Activated CD8-positive, alpha-beta memory T cell treated with anti-CD3 and anti-CD28 coated beads, Interleukin-2, amount 50 U/mL, for 48 hours (primary cell): ENCODE measurements at regions not wholly inside any gene's neighbourhood (a gene's known extent, or its start where the extent isn't known, plus 50 kb on each side); places are given as distances from the start of the nearest gene placed in this dataset.

Experiments used
- DNase-seq: peaks from one replicate; pipeline ENCODE4 v3.0.0-alpha.2; 2020

DNA sequence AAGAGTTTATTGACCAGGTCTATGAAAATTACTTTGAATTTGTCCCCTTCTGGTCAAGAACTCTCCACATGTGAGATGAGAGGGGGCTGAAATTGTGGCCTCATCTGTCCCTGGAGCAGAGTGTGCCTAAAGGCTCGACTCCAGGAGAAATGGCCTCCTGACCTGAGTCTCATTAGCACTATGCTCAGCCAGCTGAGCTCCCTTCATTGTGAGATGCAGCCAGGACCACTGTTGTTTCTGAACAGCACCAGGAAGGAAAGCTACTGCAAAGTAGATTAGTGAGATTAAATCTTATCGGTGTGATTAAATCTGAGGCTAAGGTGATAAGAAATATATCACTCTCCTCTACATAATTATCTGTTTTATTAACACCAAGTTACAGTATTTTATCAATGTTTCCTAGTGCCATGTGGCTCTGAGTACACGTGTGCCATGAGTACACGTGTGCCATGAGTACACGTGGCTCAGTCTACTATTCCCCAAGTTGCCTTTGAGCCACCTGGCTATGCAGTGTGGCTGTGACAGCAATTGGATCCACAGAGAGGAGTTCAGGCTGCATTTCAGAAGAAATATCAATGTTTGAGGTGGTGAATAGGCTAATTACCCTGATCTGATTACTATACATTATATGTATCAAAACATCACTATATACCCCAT is 126.9 kb downstream of the IPMK start:
- no peak for DNase-seq

DNA sequence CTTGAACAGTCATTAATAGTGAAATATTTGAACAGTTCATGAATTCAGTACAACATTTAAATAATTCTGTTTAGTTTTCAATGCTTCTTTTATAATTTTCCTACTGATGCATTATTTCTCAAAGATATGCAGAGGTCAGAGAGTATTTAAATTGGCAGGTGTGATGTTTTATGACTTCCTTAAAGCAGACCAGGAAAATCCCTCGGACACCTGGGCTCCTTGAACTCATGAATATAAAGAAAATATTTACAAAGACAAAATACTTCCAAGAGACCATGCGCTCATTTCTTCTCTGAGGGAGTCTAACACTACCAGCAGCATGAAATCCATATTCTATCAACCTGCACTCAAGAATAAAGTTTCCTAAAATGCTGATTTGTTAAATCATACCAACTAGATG is 127.6 kb downstream of the IPMK start:
- DNase-seq, result no peak

DNA sequence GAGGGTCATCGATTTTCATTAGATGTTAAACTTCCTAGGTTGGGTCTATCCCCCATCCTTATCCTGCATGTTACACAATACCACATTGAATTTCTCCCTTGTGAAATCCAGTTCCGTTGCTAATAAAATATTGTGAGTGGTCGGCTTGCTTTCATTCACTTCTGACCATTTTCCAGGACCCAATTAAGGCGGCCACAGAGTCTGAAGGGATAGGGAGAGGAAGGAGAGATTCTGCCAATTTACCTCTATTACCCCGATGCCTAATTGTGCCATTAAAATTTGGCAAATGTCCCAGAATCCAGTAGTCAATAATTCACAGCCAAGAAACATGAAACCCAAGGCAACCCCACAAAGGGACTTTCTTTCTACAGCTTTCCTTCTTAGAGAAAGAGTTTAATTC is 129.9 kb downstream of the IPMK start:
- no peak for DNase-seq

DNA sequence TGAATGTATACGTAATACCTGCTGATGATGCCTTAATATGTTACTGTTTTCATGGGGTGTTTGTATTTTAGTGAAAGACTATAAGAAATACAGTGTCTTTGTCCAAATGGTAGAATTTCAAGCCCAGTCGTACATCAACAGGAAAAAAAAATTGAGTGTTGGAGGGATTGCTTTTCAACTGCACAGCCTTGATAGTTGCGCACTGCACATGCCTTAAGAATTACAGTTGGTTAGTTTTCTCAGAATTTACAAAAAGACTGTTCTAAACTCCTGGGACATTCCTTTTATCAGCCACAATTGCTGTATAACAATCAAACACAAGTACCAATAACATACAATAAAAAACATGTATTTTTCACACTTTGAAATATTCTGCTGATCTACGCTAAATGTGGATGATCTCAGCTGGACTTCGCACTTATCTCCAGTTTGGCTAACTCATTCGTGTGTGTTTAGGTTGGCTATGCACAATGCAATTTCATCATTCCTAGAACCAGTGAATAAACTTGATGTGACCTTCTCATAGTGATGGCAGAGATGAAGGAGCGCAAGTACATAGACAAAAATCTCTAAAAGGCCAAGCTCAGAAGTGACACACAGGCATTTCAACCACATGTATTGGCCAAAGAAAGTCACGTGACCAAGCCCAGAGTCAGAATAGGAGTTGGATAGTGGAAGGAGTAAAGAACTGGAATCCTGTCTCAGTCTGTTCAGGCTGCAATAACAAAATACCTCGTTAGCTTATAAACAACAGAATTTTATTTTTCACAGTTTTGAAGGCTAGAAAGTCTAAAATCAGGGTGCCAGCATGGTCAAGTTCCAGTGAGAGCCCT is 152.3 kb downstream of the IPMK start:
- no peak for DNase-seq

DNA sequence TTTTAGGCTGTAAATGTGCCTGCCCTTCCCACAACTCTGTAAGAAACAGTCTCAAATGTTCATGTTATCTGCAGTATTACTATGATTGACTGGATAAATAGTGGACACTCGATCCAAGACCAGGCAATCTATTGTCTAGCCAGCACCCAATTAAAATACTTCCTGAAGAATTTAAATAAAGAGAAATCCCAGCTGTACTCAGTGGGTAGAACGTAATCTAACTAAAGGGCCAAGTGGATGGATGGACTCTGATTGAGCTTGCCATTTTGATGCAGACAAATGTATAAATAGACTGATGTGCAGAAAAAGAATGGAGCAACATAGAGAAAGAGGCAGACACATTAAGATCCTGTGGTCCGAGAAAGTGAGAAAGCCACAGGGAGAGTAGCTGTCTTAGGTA is 158.0 kb downstream of the IPMK start:
- DNase-seq, result no peak

DNA sequence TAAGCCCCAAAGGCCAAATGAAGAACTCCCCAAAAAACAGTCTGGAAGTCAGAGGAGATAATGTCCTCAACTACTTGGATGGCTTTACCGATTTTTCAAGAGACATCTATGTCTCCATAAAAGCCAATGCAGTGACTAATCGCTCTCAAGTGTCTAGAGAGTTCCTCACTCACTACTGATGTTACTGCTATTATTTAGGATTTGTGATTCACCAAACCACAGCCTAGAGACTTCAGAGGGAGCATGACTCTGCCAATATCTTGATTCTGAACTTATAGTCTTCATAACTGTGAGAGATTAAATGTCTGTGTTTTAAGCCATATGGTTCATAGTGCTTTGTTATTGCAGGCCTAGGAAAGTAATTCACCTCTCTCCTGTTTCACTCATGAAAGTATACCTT is 160.2 kb downstream of the IPMK start:
- no peak for DNase-seq

DNA sequence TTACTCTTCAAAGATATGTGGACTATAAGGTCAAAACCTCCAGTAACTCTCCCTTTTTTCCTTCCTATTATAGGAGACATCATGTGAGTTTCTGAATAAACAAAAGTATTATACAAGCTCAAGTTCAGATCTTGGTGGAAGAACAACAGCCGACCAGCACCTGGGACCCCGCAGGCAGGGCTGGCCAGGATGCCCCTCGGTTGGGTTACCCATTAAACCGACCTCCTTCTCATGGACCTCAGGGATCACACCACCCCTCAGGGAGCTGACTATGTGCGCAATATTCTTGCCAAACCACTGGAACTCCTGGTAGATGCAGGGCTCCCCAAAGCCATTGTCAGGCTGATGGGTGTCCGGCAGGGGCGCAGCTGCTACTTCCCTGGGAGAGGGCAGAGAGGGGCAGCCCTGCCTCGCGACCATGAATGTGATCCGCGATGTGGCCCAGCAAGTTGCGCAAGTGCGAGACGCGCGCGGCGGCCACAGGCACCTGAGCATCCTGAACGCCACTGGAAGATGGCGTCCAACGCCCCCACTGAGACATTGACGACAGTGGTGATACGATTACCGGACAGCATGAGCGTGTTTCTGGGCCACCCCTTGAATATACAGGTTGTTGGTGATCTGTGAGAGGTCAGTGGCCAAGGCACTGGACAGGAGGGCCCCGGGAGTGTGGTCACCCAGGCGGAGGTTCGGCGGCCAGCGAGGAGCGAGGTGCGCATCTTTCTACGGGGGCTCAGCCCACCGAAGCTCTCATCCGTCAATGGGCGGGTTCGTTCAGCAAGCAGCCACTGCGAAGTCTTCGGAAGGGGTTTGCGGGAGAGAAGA is 161.3 kb downstream of the IPMK start:
- no peak for DNase-seq

DNA sequence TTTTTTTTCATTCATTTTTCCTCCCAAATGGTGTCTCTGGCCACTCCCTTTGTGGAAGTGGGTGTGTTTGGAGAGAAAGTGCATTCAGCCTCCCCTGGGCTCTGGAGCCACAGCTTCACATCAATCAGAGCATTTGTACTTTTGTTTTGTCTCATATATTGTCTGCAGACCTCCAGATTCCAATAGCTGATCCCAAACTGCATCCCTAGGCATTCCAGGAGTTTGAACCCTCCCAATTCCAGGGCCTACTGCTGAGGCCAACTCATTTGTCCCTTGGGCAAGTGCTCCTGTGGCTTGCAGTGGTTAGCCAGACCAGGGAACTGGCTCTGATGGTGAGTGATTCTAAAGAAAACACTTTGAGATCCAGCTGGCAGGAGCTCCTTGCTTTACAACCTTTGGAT is 163.3 kb downstream of the IPMK start:
- DNase-seq, result no peak

DNA sequence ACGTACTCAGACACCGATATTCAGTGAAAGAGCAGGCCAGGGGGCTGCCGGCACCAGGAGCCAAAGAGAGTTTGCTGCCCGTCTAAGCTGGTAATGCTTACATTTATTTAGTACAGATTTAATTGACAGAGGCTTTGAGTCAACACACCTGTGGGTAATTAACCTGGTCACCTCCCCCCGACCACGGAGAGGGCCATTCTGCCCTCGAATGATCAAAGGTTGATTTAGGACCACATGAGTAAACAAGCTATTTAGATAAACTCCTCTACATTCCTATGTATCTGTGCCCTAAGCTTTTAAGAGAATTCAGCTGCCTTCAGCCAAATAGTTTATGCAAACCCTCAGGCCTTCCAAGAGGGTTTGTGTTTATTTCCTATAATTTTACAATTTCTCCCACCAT is 164.8 kb downstream of the IPMK start:
- no peak for DNase-seq

DNA sequence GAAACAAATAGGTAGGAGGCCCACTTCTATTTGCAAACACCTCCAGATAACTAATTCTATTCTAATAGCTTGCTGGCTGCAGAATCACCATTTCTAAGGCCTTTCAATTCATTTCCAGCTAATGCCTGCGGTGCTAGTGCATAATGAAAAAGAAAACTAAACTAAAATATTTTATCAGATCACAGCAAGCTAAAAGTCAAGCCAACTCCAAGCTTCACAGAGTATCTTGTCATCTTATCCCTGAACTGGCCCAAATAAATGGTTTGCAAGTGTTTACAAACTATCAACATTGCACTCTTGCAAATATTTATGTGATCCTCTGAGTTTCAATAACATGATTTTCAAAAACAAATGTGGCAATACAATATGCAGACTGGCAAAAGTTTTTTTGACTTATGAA is 166.0 kb downstream of the IPMK start:
- no peak for DNase-seq

DNA sequence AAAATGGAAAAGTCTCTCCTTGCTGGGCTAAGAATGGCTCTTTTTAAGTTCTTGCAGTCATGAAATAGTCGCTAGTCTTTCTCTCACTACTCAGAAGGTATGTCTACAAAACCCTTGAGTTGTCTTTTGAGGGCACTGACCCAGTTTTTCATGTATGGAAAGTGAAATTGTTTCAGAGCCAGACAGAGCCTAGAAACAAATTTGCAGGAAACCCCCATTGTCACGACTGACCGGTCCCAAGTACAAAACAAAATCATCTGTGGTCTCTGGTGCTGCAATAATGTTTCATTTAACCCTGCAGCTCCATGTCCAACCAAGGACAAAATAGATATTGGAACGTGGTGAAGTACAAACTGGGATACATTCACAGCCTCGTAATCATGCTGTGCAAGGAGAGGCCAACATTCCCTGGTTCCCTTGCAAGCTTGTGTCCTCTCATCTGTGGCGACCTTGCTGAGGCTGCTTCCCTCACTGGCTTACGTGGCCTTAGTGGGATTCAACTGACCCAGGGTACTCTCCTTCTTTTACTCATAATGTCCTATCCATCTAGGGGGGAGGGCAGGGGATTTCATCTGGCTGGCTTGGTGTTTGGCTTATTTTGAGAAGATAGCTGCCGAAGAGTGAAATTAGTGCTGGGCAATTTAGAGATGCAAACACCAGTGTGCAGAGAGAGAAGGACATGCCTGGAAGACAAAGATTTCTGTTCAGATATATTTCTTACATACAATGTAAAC is 172.5 kb downstream of the IPMK start:
- DNase-seq, result no peak

DNA sequence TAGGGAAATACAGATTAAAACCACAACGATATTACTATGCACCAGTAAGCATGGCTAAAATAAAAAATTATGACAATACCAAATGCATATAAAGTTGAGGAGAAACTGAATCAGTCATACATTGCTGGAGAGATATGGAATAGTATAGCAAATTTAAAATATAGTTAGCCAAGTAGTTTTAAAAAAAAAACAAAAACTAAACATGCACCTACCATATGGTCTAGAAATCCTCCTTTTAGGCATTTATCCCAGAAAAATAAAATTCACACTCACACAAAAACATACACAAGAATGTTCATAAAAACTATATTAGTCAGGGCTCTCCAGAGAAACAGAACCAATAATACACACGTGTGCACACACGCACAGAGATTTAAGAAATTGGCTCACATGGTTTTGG is 175.8 kb downstream of the IPMK start:
- no peak for DNase-seq

DNA sequence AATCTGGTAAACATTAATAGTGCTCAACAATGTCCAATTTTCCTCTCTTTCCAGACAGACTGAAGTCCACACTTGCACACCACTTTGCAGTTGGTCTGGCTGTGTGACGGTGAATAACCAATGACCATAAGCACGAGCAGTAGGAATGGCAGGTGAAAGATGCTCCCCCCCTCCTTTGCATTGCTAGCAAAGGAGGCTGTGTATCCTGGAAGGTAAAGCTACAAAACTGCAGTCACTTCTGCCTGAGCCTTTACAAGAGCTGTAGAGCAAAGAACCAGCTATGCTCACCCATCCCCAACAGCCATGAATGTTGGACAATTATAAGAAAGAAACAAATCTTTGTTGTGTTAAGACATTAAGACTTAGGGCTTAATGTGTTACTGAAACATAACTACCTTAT is 178.0 kb downstream of the IPMK start:
- DNase-seq, result no peak

DNA sequence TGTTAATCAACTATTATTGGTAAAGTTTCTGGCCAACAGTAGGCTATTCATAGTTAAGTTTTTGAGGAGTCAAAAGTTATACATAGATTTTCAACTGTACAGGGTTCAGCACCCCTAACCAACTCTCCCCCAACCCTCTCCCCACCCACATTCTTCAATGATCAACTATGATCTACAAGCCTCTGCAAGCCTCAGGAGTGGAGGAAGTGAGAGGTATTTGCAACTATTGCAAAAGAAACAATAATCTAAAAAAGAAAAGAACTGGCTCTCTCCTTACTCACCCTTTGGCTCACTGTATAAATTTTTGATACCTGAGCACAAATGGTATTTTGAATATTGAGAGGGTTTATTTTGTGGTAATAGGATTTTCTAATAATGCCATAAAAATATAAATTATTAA is 179.8 kb downstream of the IPMK start:
- no peak for DNase-seq

DNA sequence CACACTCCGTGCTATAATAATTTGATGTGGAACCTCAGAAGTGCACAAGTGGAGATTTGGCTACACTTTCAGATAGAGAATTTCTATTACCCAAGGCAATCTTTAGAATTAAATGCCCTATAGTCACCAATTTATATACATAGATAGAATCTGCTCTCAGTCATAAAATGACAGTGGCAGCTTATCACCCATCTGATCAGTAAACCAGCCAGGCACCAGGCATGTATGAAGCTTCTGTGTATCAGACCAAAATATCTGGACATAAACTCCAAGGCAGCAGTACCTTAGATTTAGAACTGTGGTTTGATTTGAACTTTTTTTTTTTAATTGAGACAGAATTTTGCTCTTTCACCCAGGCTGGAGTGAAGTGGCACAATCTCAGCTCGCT is 180.9 kb downstream of the IPMK start:
- DNase-seq, result no peak

DNA sequence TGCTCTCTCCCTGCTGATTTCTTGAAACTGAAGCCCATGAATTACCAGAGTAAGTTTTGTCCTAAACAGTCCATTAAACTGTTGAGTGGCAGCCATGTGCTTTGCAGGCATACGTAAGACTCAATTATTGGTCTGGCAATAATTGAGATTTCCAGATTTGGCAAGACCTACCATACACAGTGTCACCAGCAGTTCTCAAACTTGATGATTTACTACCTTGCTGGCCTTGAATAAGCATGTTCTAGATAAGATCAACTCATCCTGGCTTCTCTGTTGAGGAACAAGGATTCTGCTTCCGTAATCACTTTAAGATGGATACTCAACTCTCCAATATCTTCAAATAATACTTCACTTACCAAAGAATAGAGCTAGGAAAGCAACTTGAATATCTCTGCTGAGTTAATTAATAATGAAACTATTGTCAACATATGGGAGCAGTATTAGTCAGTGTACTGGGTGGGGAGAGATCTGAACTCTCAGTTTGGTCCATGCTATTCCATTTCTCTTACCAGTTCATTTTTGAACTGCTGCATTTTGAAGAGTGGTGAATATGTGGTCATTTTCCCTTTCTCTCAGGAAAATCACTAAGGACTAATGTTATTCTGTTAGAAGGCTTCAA is 181.4 kb downstream of the IPMK start:
- no peak for DNase-seq

DNA sequence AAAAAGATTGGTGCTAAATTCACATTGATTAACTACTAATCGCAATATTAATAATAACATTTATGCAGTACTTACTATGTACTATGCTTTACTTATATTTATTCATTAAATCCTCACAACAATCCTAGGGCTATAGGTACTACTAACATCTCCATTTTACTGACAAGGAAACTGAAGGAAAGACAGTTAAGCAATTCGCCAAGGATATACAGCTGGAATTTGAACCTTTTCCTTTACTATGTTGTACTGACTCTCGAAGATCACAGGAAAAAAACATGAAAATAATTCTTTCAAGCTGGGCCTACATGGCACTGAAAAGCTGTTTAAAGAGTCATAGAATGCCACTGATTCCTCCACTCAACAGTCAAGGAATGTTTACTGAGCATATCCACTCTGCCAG is 185.4 kb downstream of the IPMK start:
- DNase-seq, result no peak

DNA sequence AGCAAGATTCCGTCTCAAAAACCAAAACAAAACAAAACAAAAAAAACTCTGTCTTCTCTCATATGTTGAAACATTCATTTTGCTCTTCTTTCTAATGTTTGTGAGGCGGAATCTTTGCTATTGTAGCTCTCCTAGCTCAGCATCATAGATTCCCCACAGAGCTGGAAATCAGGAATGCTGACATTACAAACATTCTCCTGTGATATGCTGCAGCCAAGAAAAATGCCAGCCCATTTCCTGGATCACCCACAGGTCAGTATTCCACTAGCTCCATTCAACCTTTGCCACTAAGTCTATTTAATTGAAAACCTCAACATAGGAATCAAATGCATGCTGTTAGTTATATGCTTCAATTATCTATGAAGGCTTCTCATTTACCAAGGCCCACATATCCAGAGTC is 186.3 kb downstream of the IPMK start:
- DNase-seq, result no peak

DNA sequence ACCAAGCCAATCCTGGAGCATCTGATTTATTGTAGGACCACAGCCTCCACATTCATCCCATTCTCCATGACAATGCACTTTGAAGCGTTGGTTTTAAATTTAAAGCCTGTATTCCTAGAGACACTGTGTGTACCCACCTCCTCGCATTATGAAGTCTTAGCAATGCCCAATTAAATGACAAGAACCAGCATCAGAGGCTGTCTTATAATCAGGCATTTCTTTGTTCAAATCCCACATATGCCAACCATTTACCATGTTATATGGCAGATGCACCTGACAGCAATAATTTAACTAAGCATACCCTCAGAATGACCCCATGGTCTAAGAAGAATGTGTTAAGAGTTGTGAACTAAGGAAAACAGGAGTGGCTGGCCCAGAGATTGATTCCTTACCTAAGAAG is 188.2 kb downstream of the IPMK start:
- no peak for DNase-seq

DNA sequence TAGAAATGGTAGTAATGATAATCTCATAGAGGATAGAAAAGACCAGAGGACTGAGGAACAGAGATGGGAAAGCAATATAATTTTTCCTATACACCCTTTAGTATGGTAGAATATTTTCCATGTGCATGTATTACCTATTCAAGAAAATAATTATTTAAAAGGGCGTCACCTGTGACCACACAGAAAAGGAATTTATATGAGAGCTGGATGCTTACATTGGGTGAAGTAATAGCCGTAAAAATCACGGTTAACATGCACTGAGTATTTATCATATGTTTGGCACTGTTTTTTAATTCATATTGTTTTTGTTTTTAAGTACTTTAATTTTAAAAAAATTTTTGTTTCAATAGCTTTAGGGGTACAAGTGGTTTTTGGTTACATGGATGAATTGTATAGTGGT is 195.1 kb downstream of the IPMK start:
- no peak for DNase-seq

DNA sequence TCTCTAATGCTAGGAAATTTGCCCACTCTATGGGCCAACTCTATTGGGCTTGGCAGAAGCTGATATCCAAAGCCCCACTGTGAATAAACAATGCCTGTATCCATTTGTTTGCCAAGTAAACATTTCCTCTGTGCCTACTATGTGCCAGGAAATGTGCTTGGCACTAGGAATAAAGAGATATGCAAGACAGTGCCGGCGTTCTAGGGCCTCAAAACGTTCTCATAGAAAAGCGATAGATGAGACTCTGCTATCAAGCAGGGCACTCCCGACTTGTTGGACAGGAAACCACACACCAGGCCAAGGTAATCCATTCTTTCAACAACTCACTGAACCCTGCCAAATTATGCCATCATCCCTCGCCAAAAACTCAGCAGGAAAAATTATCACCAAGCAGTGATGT is 196.7 kb downstream of the IPMK start:
- DNase-seq, result no peak

DNA sequence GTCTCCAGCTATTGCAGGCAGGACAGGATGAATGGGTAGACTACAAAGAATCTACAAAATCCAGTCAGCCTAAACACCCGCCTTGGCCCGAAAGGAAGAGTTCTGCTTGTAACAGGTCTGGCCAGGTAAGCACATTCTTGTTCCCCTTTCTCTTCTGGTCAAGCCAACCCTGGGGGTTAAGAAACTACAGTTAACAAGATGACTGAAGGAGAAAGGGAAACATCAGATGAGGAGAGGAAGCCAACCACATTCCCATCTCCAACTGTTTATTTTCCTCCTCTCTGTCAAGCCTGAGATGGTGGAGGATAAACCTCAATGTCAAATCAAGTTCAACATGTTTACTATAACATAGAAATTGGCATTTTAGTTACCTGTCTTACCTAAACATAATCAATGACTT is 198.9 kb downstream of the IPMK start:
- no peak for DNase-seq

DNA sequence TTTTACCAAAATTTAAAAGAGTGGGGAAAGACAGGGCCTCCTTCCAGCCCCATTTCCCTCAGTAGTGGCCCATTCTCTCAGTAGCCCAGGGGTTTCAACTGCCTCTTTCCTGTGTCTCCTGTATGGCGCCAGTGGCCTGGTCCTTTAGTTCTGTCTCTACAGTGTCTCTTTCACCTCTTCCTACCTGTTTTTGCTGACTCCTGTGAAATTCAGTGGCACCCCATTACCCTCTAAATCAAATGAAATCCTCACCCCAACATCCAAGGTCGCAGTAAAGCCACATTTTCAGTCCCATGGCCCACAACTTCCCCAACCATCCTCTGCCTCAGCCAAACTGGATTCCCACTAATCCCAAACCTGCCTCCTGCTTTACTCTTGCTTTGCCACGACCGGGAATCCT is 200.7 kb downstream of the IPMK start:
- DNase-seq, result no peak
